NCI-H146 treated with DMSO at 0.1 percent for 48 hours (cell line): ENCODE measurements at regions not wholly inside any gene's neighbourhood (a gene's known extent, or its start where the extent isn't known, plus 50 kb on each side); places are given as distances from the start of the nearest gene placed in this dataset.
A peak's percentile ranks its signal among the peaks of the same experiment; 100 is the strongest.
"Not testable (repeated sequence)": the region's sequence is repeated elsewhere in the genome, so short reads cannot be mapped to it uniquely, and the experiment has no call there.

ENCODE experiments used
- DNase-seq: peaks from one replicate; lab custom pipeline; 2025; ENCODE audit not compliant: unreplicated experiment; lab: John Stamatoyannopoulos, UW

DNA sequence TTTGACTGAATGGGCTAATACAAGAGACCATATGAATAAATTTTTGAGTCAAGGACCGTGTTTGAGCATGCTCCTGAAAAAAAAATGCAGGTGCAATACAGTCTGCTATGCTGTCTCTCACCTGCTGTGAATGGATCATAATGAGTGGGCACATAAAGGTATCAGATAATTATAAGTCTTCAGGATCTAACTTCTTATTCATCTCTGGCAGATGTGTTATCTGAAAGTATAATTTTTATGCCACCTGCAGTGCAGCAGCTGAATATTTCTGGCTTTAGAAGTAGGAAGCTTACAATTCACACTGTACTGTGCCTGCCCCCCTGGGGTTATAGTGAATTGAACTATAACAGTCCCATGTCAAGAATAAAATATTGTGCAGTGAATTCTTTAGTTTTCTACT, 333.3 kb downstream of the MRPL39 start:
- DNase-seq = peak; percentile 95

DNA sequence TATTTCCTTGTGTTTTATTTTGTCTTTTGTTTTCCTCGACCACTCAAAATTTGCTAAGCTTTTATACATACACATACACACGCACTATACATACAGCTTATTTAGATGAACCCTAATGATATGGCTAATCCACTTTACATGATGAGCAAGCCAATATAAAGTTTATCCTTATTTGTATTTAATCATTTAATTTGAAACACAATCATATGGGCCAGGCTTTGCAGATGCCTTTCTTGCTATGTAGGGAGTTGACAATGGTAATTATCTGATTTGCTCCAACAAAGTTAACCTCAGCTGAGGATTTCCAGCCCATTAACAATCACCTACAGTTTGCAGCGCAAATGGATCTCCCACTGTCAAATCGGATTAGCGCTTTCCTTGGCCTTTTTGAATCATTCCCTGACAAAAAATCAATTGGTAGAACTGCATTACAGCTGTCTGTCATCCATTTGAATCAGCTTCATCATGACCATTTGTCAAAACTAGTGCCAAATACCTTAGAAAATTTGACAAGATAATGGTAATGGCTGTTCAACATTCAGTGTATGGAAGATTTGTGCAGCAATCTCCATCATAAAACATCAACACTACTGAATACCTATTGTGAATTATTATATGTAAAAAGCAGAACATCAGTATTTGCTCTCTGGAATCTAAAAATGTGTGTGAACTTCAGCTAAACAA, 352.6 kb downstream of the MRPL39 start:
- peak; percentile 38 for DNase-seq

DNA sequence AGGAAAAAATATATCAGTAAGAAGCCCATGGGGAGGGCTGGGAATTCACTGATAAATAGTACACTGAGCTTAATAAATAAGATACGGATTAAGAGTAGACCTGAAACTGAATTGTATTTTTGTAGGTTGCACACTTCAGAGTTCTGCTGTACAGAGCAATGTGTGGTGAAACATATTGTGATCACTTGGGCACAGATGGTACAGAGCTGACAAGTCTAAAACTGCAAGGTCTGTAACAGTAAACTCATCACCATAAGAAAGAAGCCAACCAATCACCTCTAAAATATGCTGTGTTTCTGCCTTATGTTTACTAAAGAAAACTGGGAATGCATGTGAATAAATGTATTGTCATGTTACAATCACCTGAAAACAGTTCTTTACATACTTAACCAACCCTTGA, 360.7 kb downstream of the MRPL39 start:
- no peak for DNase-seq

DNA sequence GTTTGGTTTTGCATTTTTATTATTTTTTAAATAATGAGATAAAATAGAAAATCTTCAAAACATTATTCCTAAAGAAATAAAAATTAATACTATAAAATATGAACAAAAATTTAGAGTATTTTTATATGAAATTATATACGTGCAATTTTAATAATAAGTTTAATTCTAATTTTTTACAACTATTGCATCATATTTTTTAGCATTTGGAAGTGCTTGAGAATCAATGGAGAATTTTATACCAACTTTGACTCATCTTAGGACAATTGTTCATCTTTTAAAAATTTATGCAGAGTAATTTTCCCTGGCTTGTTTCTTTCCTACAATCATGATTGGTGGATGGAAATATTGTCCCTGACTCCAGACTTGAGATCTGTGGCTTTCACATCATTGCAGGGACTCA, 362.5 kb downstream of the MRPL39 start:
- no peak for DNase-seq

DNA sequence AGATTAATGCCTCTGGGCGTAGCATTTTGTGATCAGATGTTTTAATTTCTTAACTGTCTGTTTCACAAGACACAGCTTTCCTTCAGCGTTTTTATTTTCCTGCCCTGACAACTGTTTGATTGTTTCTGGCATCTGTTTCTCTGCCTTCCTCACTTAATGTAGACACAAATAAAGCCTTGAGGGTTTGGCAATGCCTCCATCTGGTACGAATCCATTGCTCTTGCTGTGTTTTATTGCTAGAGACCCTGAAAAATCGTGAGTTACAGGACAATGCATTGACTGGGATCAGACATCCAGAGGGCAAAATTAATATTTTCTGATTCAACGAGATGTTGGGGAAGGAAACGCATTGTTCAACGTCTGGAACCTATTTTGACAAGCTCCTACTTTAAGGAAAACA, 363.5 kb downstream of the MRPL39 start:
- no peak for DNase-seq

DNA sequence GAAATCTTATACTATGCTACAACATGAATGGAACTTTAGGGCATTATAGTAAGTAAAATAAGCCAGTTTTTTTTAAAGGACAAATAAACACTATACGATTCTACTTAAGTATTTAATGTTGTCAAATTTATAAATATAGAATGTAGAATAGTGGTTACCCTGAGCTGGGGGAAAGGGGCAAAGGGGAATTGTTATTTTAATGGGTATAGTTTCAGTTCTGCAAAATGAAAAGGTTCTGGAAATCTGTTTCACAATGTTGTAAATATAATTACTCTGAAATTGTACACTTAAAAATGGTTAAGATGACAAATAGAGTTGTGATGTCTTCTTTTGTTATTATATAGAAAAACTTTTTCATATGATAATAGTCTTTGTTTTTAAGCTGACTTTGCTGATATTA, 366.3 kb downstream of the MRPL39 start:
- DNase-seq = no peak

DNA sequence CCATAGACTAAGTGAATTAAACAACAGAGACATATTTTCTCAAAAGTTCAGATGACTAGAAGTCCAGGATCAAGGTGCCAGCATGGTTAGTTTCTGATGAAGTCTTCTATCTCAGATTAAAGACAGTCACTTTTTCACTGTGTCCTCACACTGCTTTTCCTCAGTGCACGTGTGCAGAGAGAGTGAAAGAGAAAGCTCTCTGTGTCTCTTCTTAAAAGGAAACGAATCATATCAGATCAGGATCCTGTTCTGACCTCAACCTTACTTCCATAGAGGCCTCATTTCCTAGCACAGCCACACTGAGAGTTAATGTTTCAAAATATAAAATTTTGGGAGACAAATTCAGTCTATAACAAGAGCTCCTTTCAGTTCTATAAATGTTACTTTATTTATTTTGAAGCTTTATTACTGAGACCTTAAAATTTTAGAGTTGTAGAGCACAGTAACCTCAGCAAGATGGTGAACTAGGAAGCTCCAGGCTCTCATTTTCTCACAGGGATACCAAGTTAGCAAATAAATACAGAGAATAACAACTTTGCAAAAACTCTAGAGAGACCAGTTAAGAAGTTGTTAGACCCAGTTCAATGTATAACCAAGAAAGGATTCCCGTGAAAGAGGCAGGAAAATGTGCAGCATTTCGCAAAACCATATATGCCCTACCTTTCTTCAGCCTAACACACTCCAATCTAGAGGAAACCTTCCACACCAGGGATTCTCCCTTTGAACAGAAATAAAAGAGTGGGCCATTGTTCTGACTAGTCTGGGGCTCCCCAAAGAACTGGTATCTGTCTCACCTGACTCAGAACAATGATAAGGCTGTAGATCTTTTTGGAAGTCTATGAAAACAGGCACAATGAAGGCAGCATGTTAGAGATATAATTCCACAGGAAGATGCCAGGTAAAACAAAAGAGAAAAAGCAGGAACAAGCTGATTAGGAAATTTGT, 372.2 kb downstream of the MRPL39 start:
- no peak for DNase-seq

DNA sequence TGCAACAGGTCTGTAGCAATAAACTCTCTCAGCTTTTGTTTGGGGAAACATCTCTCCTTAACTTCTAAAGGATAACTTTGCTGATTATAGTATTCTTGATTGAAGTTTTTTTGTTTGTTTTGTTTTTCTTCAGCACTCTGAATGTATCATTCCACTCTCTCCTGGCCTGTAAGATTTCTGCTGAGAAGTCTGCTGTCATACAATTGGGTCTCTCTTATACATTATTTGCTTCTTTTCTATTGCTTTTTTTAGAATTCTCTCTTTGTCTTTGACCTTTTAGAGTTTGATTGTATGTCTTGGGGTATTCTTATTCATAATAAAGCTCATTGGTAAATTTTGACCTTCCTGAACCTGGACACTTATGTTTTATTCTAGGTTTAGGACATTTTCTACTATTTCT, 386.3 kb downstream of the MRPL39 start:
- no peak for DNase-seq

DNA sequence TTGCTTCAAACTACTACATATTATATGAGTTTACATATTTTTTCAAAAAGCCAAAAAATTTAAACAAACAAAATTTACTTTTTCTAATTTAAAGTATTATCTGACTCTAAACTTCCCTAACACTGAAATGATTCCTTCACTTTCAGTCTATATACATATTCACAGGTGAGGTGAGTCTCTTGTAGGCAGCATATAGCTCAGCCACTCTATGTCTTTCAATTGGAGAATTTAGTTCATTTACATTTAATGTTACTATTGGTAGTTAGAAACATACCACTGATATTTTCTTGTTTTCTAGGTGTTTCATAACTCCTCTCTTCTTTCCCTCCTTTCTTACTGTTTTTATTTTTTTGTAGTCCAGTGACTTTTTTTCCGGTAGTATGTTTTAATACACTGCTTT, 387.1 kb downstream of the MRPL39 start:
- DNase-seq = no peak

DNA sequence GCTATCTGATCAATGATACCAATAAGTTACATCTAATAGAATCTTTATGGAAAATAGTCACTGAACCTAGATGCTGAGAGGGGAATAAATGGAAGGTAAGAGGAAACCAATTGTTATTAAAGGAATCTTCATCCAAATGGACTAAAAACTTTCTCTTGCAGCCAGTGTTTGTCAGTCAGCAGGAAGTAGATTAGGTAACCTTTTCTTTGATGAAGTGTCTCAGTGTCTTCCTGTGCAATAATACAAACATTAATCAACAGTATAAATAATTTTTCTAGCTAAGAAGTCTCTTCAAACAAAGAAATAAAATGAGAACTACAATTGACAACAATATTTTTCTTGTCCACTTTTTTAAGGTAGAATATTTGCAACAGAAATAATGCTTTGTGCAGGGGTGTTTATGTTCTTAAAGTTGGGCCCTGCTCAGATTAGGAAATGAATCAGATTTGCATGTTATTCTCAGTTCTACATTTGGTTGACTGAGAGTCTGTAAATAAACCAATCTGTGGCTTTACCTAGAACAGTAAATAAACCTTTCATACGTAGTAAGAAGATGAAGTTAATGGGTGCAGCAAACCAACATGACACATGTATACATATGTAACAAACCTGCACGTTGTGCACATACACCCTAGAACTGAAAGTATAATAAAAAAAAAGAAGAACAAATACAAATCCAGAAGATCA, 391.4 kb downstream of the MRPL39 start:
- no peak for DNase-seq

DNA sequence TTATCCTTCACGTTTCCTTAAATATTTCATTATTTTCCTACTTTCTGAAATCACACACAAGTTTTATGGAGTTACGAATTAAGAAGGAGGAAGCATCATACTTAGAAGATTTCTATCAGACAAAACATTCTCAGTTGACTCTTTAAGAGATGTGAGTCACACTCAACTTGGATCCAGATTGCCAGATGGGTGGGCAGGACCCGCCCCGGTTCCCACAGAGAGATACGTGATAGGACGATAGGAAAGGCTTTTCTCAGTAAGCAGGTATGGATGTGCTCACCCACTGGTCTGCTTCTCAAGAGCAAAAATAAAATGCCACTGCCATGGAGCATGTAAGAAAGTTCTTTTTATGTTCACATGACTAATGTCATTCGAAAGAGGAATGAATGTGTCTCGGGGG, 392.6 kb downstream of the MRPL39 start:
- DNase-seq = no peak

DNA sequence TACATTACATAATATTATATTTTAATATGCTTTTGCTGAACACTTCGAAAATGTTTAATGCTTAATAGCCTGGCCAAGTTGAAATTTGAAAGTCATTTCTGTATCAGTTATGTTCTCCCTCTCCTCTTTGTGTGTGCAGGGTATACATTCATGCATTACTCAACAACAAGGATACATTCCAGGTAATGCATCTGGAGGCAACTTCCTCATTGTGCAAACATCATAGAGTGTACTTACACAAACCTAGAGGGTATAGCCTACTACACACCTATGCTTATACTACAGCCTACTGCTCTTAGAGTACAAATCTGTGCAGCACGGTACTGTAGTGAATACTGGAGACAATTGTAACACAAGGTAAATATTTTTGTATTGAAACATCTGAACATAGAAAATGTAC, 407.3 kb downstream of the MRPL39 start:
- no peak for DNase-seq

DNA sequence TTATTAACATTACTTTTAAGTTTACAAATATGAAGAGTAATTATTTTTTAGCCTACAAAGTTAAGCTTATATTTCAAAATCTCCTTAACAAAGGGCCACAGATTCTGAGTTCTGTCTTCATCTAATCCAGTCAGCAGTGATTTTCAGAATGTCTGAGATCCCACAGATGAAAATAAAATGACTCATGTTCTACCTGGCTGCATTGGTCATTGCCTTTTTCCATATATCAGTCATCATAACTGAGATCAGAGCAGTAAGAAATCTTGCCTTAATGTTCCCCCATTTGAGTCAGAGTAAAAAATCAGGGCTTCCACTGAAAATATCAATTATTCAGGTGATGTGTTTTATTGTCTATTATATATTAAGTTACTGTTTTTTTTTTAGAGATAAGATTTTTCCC, 416.1 kb downstream of the MRPL39 start:
- no peak for DNase-seq

DNA sequence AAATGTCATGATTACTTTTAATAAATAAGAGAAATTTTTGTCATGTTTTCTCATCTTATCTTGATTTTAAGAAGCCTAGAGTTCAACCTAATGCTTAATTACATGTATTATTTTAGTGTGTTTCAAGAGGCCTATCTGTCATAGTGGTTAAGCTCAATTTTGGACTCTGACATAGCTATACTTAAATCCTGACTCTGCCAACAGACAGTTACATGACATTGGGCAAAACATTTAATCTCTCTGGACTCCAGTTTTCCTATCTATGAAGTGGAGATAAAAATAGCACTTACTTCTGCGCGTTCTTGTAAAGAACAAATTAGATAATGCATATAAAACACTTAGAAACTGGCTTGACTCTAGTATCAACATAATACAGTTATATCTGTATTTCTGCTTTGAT, 417.8 kb downstream of the MRPL39 start:
- no peak for DNase-seq

DNA sequence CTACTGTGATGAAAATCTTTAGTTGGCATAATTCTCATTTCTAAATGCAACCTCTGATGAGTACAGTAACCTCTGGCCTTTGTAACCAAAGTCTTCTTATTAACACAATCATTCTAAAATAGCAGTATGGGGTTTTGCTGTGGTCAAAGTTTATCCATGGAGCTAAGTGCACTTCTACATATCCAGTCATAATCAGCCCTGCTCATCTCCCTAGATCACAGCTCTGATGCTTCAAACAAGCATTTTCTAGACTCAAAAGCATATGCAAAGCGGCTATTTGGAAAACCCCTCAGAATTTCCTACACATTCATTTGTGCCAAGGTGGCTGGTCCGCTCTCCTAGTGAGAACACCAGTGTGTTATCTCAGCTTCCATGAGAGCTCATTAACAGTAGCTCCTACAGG, 418.6 kb downstream of the MRPL39 start:
- DNase-seq = no peak

DNA sequence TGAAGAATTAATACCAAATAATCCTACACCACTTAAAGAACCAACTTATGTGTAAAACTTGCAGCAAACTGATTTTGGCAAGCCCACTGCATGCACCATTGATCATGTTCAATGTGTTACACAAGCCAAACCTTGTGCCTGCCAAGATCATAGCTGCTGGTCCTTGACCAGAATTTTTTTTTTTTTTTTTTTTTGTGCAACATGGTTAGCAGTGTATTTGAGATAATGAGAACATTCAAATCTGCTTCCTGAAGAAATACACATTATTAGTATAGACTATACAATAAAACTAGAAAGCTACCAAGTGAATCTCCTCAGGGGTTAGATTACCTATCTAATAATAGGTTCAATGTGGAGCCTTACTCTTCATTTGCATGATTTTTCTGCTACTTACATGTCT, 421.0 kb downstream of the MRPL39 start:
- no peak for DNase-seq

DNA sequence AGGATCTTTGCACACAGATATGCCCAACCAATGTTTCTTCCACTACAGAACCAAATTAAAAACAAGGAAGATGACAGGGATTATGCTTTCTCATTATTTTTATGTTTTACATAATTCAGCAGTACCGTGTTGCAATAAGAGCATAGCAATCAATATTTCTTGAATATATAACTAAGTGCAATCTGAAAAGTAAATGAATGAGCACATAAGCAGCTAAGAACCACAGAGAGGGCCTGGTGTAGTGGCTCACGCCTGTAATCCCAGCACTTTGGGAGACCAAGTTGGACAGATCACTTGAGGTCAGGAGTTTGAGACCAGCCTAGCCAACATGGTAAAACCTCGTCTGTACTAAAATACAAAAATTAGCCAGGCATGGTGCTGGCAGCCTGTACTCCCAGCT, 423.7 kb downstream of the MRPL39 start:
- DNase-seq = no peak

DNA sequence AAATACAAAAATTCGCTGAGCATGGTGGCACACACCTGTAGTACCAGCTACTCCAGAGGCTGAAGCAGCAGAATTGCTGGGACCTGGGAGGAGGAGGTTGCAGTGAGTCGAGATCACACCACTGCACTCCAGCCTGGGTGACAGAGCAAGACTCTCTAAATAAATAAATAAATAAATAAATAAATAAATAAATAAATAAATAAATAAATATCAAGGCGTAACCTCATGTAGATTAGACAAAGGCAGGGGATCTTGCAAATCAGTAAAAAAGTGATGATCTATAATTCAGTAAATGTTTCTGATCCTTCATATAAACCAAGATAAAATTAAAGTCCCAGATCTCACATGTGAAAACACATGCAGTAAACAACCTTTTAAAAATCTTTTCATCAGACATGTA, 425.6 kb downstream of the MRPL39 start:
- DNase-seq = not testable (repeated sequence)

DNA sequence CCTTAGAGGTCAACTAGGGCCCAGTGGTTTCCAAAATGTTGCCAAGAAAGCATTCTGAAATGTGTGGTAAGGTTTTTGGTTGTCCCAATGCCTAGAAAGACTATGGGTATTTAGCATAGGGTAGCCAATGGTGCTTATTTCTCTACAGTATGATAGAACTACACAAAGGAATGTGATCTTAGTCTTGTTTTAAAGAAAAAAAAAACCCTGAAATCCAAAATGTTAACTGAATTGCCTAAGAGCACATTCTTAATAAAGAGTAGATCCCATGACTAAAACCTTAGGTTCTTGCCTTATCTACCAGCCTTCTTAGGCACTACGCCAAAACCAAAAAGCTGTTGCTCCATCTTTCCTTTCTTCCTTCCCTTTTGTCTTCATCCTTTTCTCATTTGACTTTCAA, 428.2 kb downstream of the MRPL39 start:
- no peak for DNase-seq

DNA sequence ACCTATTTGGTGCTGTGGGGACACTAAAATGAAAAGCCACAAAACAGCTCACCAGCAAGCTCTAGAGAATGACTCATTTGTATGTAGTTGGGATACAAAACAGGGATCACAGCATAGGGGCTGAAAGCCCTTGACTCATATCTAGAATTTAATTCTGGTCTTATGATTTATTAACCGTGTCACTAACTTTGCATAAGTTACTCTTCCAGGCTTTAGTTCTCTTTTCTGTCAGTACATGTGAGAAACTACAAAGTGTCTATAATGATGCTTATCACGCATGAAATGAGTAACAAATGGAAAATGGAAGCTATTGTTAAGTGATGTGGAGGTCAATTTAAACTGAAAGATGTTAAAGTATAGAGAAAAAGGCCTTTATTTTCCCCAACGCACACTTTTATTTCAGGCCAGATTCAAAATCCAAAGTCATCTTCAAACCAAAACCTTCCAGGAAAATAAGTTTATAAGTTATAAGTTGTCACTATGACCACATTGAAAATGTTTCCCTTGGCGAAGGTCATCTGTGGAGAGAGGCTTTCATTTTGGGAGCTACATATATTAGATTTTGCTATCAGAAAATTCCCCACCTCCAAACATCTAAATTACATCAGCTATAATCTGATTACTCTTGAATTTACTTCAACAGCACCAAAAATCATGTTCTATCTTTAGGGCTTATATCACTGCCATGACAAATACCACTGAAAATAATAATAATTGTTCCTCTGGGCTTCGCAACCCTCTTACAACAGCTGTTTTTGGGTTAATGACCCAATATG, 430.5 kb downstream of the MRPL39 start:
- no peak for DNase-seq

DNA sequence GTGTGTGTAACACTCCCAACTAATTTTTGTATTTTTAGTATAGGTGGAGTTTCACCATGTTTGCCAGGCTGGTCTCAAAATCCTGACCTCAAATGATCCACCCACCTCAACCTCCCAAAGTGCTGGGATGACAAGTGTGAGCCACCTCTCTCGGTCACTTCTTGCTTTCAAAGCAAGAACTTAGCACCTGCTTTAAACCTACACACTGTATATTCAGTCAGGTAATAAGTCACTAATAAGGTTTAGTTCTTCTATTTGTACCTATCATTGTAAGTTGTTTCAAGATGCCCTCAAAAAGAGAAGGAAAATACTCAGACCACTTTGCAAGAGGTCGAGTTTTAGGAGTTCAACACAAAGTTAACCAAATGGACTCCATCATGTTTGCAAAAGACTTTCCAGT, 431.3 kb downstream of the MRPL39 start:
- no peak for DNase-seq
